HCT116 (cell line): ENCODE measurements at regions not wholly inside any gene's neighbourhood (a gene's known extent, or its start where the extent isn't known, plus 50 kb on each side); places are given as distances from the start of the nearest gene placed in this dataset.

Experiments
- EZH2 ChIP-seq: fragments of 200-600 bp; sonication (generic); IDR thresholded peaks from 2 replicates; pipeline ENCODE4 v1.6.1; 2017; ENCODE audit warnings: antibody characterized with exemption, mixed run types
- POLR2A ChIP-seq: IDR thresholded peaks from 2 replicates; pipeline ENCODE4 v1.7.0; 2011; ENCODE audit warnings: borderline replicate concordance; ENCODE audit not compliant: insufficient read depth, insufficient read length; ENCODE audit errors: extremely low read depth
- TF ChIP-seq, protein P1 (sequence below): IDR thresholded peaks from 2 replicates; pipeline ENCODE4 v1.6.1; 2012

DNA sequence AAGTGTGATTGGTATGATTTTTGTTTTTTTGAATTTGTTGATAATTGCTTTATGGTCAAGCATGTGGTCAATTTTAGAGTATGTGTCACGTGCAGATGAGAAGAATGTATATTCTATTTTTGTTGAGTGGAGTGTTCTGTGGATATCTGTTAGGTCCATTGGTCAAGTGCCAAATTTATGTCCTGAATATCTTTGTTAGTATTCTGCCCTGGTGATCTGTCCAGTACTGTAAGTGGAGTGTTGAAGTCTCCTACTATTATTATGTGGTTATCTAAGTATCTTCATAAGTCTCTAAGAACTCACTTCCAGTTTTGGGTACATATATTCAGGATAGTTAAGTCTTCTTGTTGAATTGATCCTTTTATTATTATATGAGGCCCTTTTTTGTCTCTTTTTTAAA is 372.9 kb upstream of the MAOA start:
- TF ChIP-seq EZH2 (no peak), POLR2A (no peak)
- TF ChIP-seq, protein P1, sequence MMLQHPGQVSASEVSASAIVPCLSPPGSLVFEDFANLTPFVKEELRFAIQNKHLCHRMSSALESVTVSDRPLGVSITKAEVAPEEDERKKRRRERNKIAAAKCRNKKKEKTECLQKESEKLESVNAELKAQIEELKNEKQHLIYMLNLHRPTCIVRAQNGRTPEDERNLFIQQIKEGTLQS, result no peak
